NCI-H146 (cell line): ENCODE measurements at regions not wholly inside any gene's neighbourhood (a gene's known extent, or its start where the extent isn't known, plus 50 kb on each side); places are given as distances from the start of the nearest gene placed in this dataset.

Source experiments
- DNase-seq: peaks from one replicate; lab custom pipeline; 2025; lab: John Stamatoyannopoulos, UW

GRCh38 chr14:95386536-95387095, 66.9 kb upstream of the CLMN start:
- DNase-seq: no peak

GRCh38 chr14:95385701-95386100, 66.0 kb upstream of the CLMN start:
- no peak for DNase-seq

- no peak for DNase-seq
Observed at GRCh38 chr14:95382747-95383146, 63.0 kb upstream of the CLMN start.

GRCh38 chr14:95381726-95382125, 62.0 kb upstream of the CLMN start:
- DNase-seq: no peak

GRCh38 chr14:95380350-95381042, 60.8 kb upstream of the CLMN start:
- no peak for DNase-seq

- no peak for DNase-seq
Observed at GRCh38 chr14:95379634-95380033, 59.9 kb upstream of the CLMN start.

GRCh38 chr14:95375539-95376109, 55.9 kb upstream of the CLMN start:
- DNase-seq: no peak

GRCh38 chr14:95374239-95374997, 54.7 kb upstream of the CLMN start:
- DNase-seq: no peak

GRCh38 chr14:95370076-95370475, 50.4 kb upstream of the CLMN start:
- no peak for DNase-seq
